Brain microvascular endothelial cell (primary cell): ENCODE measurements at regions not wholly inside any gene's neighbourhood (a gene's known extent, or its start where the extent isn't known, plus 50 kb on each side); places are given as distances from the start of the nearest gene placed in this dataset.

ENCODE experiments used
- DNase-seq: peaks from one replicate; pipeline ENCODE4 v3.0.0-alpha.2; 2020
- H3K27ac ChIP-seq: fragments of 250-450 bp; sonication (Bioruptor Pico); 2 replicates; pipeline ENCODE4 v1.5.1; 2020; ENCODE audit warnings: mild to moderate bottlenecking, moderate library complexity
- H3K27me3 ChIP-seq: fragments of 250-450 bp; sonication (Bioruptor Pico); replicated peaks from 2 replicates; pipeline ENCODE4 v1.5.1; 2020; ENCODE audit warnings: mild to moderate bottlenecking
- H3K36me3 ChIP-seq: fragments of 250-450 bp; sonication (Bioruptor Pico); replicated peaks from 2 replicates; pipeline ENCODE4 v1.5.1; 2020; ENCODE audit warnings: mild to moderate bottlenecking
- H3K4me3 ChIP-seq: 2 replicates; pipeline ENCODE4 v1.5.1; 2011; ENCODE audit warnings: low read depth, mild to moderate bottlenecking, control low read depth, low read length, moderate library complexity
- in situ Hi-C: cut with HindIII; loops from 2 replicates; pipeline ENCODE4 v1.10.0; 2017; ENCODE audit warnings: low sequenced_read_pairs, low pct_ligation_motif_present
- TF ChIP-seq, protein P1 (sequence below): IDR thresholded peaks from 2 replicates; pipeline ENCODE4 v1.5.1; 2011; ENCODE audit warnings: low read depth, mild to moderate bottlenecking, moderate library complexity, low read length, control low read depth, inconsistent platforms; ENCODE audit errors: missing control alignments

DNA sequence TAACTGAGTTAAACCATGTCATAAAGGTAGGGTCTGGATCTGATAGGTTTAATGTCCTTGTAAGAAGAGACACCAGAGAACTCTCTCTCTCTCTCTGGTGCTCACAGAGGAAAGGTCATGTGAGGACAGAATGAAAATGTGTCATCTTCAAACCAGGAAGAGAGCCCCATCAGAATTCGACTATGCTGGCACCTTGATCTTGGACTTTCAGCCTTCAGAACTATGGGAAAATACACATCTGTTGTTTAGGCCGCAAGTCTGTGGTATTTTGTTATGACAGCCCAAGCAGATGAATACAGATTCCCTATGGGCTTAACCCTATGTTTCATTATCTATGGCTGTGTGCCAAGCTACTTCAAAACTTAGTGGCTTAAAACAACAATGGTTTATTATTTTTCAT is 105.5 kb upstream of the DDIT4L start:
- in situ Hi-C loops, result no loop called here
- DNase-seq, result peak; percentile 60
- Histone ChIP-seq H3K27ac (peak overlapping the region; percentile 42), H3K27me3 (no peaks in the 10 kb centered on the region), H3K4me3 (no peak overlapping the region), H3K36me3 (no peaks in the 10 kb centered on the region)
- TF ChIP-seq, protein P1, sequence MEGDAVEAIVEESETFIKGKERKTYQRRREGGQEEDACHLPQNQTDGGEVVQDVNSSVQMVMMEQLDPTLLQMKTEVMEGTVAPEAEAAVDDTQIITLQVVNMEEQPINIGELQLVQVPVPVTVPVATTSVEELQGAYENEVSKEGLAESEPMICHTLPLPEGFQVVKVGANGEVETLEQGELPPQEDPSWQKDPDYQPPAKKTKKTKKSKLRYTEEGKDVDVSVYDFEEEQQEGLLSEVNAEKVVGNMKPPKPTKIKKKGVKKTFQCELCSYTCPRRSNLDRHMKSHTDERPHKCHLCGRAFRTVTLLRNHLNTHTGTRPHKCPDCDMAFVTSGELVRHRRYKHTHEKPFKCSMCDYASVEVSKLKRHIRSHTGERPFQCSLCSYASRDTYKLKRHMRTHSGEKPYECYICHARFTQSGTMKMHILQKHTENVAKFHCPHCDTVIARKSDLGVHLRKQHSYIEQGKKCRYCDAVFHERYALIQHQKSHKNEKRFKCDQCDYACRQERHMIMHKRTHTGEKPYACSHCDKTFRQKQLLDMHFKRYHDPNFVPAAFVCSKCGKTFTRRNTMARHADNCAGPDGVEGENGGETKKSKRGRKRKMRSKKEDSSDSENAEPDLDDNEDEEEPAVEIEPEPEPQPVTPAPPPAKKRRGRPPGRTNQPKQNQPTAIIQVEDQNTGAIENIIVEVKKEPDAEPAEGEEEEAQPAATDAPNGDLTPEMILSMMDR, result no peak

DNA sequence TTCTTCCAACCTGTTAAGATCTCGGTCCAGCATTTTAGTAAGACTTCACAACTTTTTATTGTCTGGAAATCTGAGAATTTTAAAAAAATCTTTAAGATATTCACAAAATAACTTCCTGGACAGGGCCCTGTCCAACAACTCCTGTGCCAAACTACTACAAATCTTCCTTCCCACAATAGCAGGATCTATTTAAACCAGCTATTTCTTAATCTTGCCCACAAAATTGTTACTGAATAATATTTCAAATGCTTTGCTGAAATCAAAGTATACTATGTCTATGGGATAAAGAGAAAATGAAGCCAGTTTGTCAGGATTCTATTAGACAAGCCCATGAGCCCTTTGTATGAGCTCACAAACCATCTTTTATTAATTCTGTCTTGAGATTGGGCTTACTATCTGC is 104.1 kb upstream of the DDIT4L start:
- in situ Hi-C loops, result no loop called here
- no peaks in the 10 kb centered on the region for H3K36me3 ChIP-seq
- no peak overlapping the region for H3K27ac ChIP-seq
- H3K27me3 ChIP-seq, result no peaks in the 10 kb centered on the region
- DNase-seq, result no peak
- TF ChIP-seq, protein P1, result no peak
- no peak overlapping the region for H3K4me3 ChIP-seq

DNA sequence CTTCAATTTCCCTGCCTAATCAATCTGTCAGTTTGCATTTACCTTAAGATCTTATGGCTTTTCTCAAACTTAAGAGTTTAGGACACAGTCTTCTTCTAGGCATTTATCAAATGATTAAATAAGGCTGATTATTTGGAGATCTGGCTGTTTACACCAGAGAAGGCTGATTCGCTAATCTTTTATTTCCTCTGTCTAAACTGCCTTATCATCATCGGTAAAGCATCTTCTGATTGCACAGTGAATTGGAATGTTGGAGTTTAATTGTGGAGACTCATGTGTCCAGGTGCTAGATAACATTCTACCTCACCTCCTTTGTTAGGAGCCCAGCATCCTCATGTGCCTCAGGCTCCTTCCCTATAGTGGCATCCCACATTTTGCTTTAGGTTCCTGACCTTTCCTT is 100.3 kb upstream of the DDIT4L start:
- TF ChIP-seq, protein P1, result no peak
- in situ Hi-C loops, result no loop called here
- H3K27me3 ChIP-seq, result no peaks in the 10 kb centered on the region
- no peak overlapping the region for H3K4me3 ChIP-seq
- no peak overlapping the region for H3K27ac ChIP-seq
- H3K36me3 ChIP-seq, result no peaks in the 10 kb centered on the region
- DNase-seq, result no peak

DNA sequence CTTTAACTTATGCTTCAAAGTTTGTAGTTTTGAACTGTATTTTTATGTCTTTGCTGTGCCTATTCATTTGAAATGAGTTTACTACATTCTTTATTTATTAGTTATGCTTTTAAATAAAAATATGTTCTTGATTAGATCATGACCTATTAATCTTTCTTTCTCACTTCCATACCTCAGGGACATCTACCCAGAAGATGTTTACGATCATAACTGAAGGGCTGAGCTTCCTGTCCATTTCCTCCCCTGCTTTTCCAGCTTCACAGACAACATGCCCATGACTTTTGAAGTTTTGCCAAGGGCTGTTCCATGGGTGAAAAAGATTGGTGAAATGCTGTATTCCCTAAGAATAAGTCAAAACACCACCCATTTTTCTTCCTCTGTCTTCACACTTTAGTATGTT is 99.7 kb upstream of the DDIT4L start:
- no peaks in the 10 kb centered on the region for H3K27me3 ChIP-seq
- no peaks in the 10 kb centered on the region for H3K36me3 ChIP-seq
- H3K27ac ChIP-seq, result no peak overlapping the region
- no peak for DNase-seq
- TF ChIP-seq, protein P1, result no peak
- in situ Hi-C loops, result no loop called here
- no peak overlapping the region for H3K4me3 ChIP-seq

DNA sequence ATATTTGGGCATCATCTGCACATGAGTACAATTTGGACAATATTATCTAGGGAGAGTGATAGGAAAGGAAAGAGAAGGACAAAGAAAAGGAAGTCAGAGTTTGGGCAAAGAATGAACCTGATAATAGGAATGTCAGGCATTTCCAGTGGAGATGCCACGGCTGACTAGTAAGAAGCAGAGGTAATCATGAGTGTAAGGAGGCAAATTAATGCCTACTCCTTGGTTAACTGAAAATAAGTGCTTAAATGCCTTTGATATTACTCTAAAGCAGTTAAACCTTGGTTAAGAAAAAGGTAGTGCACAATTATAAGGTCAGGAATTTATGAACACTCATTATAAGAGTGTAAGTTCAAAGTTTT is 99.2 kb upstream of the DDIT4L start:
- Histone ChIP-seq H3K4me3 (no peak overlapping the region), H3K27me3 (no peaks in the 10 kb centered on the region), H3K36me3 (no peaks in the 10 kb centered on the region), H3K27ac (no peak overlapping the region)
- DNase-seq, result no peak
- in situ Hi-C loops, result no loop called here
- TF ChIP-seq, protein P1, result no peak

DNA sequence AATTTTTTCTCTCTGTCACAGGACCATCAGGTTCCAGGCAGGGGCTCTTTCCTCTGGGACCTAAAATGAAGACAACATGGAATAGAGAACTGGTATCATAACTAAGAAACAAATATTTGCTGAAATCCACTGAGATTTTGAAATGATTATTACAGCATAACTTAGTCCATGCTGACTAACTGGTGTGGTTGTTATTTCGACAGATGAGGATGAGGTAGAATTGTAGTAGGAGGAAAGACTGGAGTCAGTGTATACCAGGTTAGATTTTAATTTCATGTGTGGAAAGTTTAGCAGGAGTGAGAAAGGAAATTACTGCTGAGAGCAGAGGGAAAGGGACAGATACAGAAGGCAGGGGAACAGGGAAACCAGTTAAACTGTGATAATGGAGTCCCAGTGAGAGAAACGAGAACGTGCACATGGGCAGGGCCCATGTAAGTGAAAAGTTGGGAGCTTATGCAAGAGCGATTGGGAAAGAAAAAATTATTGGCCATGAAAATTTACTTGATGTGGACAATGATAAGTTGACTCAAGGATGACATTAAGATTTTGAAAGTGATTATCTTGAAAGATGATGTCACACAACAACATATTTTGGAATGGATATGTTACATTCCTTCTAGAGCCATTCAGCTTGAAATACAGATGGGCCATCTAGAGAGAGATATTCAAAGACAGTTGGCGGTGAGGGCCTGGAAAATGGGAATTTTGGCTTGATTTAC is 98.7 kb upstream of the DDIT4L start:
- H3K4me3 ChIP-seq, result no peak overlapping the region
- TF ChIP-seq, protein P1, result no peak
- H3K27ac ChIP-seq, result peak overlapping the region; percentile 17
- no peak for DNase-seq
- H3K36me3 ChIP-seq, result no peaks in the 10 kb centered on the region
- no peaks in the 10 kb centered on the region for H3K27me3 ChIP-seq
- in situ Hi-C loops, result no loop called here
